Mesothelial cell of epicardium (in vitro differentiated cells): ENCODE measurements at regions not wholly inside any gene's neighbourhood (a gene's known extent, or its start where the extent isn't known, plus 50 kb on each side); places are given as distances from the start of the nearest gene placed in this dataset.

Experiments used
- DNase-seq, 2 experiments: peaks; one replicate each; pipeline ENCODE4 v3.0.0; 2021; ENCODE audit warnings: low spot score in 2 of 2; ENCODE audit not compliant: unreplicated experiment in 2 of 2
- H3K27ac Mint-ChIP-seq: 2 replicates; pipeline ENCODE4 v1.8.0; 2021; ENCODE audit warnings: mixed read lengths
- H3K27me3 Mint-ChIP-seq: 2 replicates; pipeline ENCODE4 v1.8.0; 2021; ENCODE audit warnings: low read depth, mixed read lengths
- H3K36me3 Mint-ChIP-seq: 2 replicates; pipeline ENCODE4 v1.8.0; 2021; ENCODE audit warnings: mixed read lengths
- H3K4me1 Mint-ChIP-seq: 2 replicates; pipeline ENCODE4 v1.8.0; 2021; ENCODE audit warnings: mixed read lengths
- H3K4me3 Mint-ChIP-seq: 2 replicates; pipeline ENCODE4 v1.8.0; 2021; ENCODE audit warnings: mild to moderate bottlenecking, moderate library complexity, mixed read lengths
- H3K9me3 Mint-ChIP-seq: 2 replicates; pipeline ENCODE4 v1.8.0; 2021; ENCODE audit warnings: mixed read lengths
- CTCF ChIP-seq: fragments of 200-600 bp; sonication (generic); IDR thresholded peaks from one replicate; pipeline ENCODE4 v1.5.0; 2021; ENCODE audit warnings: antibody characterized with exemption; ENCODE audit not compliant: unreplicated experiment

- DNase-seq = no peak
- H3K27me3 Mint-ChIP-seq = peaks cover 16% of the 10 kb centered on the region
- H3K4me1 Mint-ChIP-seq = peaks cover 22% of the 10 kb centered on the region
- H3K4me3 Mint-ChIP-seq = no peak overlapping the region
- no peaks in the 10 kb centered on the region for H3K9me3 Mint-ChIP-seq
- no peak overlapping the region for H3K27ac Mint-ChIP-seq
- H3K36me3 Mint-ChIP-seq = no peaks in the 10 kb centered on the region
- TF ChIP-seq CTCF = no peak
Observed at GRCh38 chr4:179751669-179752068, 2309.4 kb upstream of the AGA start.

GRCh38 chr4:179755322-179755721, 2313.1 kb upstream of the AGA start:
- H3K27me3 Mint-ChIP-seq = no peaks in the 10 kb centered on the region
- no peak for DNase-seq
- no peaks in the 10 kb centered on the region for H3K9me3 Mint-ChIP-seq
- peaks cover 15% of the 10 kb centered on the region for H3K4me1 Mint-ChIP-seq
- no peak overlapping the region for H3K27ac Mint-ChIP-seq
- H3K36me3 Mint-ChIP-seq = no peaks in the 10 kb centered on the region
- H3K4me3 Mint-ChIP-seq = no peak overlapping the region
- TF ChIP-seq CTCF = no peak

- TF ChIP-seq CTCF = no peak
- H3K4me1 Mint-ChIP-seq = peaks cover 4% of the 10 kb centered on the region
- H3K9me3 Mint-ChIP-seq = peaks cover 9% of the 10 kb centered on the region
- no peaks in the 10 kb centered on the region for H3K36me3 Mint-ChIP-seq
- H3K4me3 Mint-ChIP-seq = no peak overlapping the region
- DNase-seq = no peak
- H3K27me3 Mint-ChIP-seq = no peaks in the 10 kb centered on the region
- H3K27ac Mint-ChIP-seq = no peak overlapping the region
Observed at GRCh38 chr4:179757641-179758040, 2315.4 kb upstream of the AGA start.

GRCh38 chr4:179762840-179763239, 2320.6 kb upstream of the AGA start:
- no peaks in the 10 kb centered on the region for H3K4me1 Mint-ChIP-seq
- H3K36me3 Mint-ChIP-seq = no peaks in the 10 kb centered on the region
- H3K27me3 Mint-ChIP-seq = no peaks in the 10 kb centered on the region
- H3K9me3 Mint-ChIP-seq = peaks cover 30% of the 10 kb centered on the region
- TF ChIP-seq CTCF = no peak
- no peak overlapping the region for H3K4me3 Mint-ChIP-seq
- DNase-seq = no peak
- no peak overlapping the region for H3K27ac Mint-ChIP-seq

GRCh38 chr4:179766938-179767337, 2324.7 kb upstream of the AGA start:
- DNase-seq = no peak
- H3K4me3 Mint-ChIP-seq = no peak overlapping the region
- no peaks in the 10 kb centered on the region for H3K27me3 Mint-ChIP-seq
- TF ChIP-seq CTCF = no peak
- no peaks in the 10 kb centered on the region for H3K4me1 Mint-ChIP-seq
- H3K36me3 Mint-ChIP-seq = no peaks in the 10 kb centered on the region
- H3K9me3 Mint-ChIP-seq = peaks cover 28% of the 10 kb centered on the region
- no peak overlapping the region for H3K27ac Mint-ChIP-seq

- Mint-ChIP-seq H3K4me3 (no peak overlapping the region), H3K4me1 (no peaks in the 10 kb centered on the region), H3K9me3 (peaks cover 24% of the 10 kb centered on the region), H3K27ac (no peak overlapping the region), H3K27me3 (no peaks in the 10 kb centered on the region), H3K36me3 (no peaks in the 10 kb centered on the region)
- TF ChIP-seq CTCF = no peak
- DNase-seq = no peak
Observed at GRCh38 chr4:179768996-179769395, 2326.8 kb upstream of the AGA start.
